ENCODE measurements at regions not wholly inside any gene's neighbourhood (a gene's known extent, or its start where the extent isn't known, plus 50 kb on each side); places are given as distances from the start of the nearest gene placed in this dataset.

- TF ChIP-seq CTCF (conservative IDR thresholded peaks at IDR 0.05; ENCODE audit: low read depth, low read length): no peak
- no peak for TF ChIP-seq EZH2 (IDR thresholded peaks at IDR 0.05; ENCODE audit: borderline replicate concordance, low read depth, low read length, poor library complexity, severe bottlenecking)
Measured at GRCh38 chr19:29293736-29294342, 80.9 kb upstream of the UQCRFS1 start.

Data from A673 (cell line).